GM19043 (cell line): ENCODE measurements at regions not wholly inside any gene's neighbourhood (a gene's known extent, or its start where the extent isn't known, plus 50 kb on each side); places are given as distances from the start of the nearest gene placed in this dataset.

Experiments
- ATAC-seq: cut with Tn5 transposase; IDR thresholded peaks from one replicate; pipeline ENCODE4 v1.9.1; 2021; ENCODE audit warnings: low read depth; ENCODE audit not compliant: unreplicated experiment

DNA sequence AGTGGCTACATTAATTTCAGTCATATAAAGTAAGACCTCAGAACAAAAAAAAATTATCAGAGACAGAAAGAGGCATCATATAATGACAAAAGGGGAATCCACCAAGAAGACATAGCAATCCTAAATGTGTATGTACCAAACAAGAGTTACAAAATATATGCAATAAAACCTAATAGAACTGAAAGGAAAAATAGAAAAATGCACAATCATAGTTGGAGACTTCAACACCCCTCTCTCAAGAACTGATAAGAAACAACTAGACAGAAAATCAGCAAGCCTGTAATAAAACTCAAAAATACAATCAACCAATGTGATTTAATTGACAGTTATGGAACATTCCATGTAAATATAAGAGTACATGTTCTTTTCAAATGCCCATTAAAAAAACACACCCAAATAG, 61.3 kb upstream of the C16orf82 start:
- ATAC-seq: no peak
